Hematopoietic multipotent progenitor cell (in vitro differentiated cells): ENCODE measurements at regions not wholly inside any gene's neighbourhood (a gene's known extent, or its start where the extent isn't known, plus 50 kb on each side); places are given as distances from the start of the nearest gene placed in this dataset.

Experiments
- DNase-seq, 3 donors: peaks; one replicate each; pipeline ENCODE4 v3.0.0-alpha.2; 2011 to 2015; ENCODE audit warnings: low read depth in 2 of 3, low spot score in 2 of 3

GRCh38 chr2:8619071-8619470 lies 62.8 kb upstream of the ID2 start:
- DNase-seq = no peak

- no peak for DNase-seq
Observed at GRCh38 chr2:8620611-8621382, 61.1 kb upstream of the ID2 start.

- DNase-seq = no peak
Observed at GRCh38 chr2:8622199-8622911, 59.5 kb upstream of the ID2 start.

- DNase-seq = no peak
Observed at GRCh38 chr2:8622924-8623465, 58.9 kb upstream of the ID2 start.

- DNase-seq = no peak
Observed at GRCh38 chr2:8623576-8623957, 58.3 kb upstream of the ID2 start.

- no peak for DNase-seq
Observed at GRCh38 chr2:8623958-8624591, 57.8 kb upstream of the ID2 start.

GRCh38 chr2:8624855-8625398 lies 56.9 kb upstream of the ID2 start:
- DNase-seq = no peak

GRCh38 chr2:8625399-8626300 lies 56.2 kb upstream of the ID2 start:
- no peak for DNase-seq

- DNase-seq = no peak
Observed at GRCh38 chr2:8626572-8626971, 55.3 kb upstream of the ID2 start.

- no peak for DNase-seq
Observed at GRCh38 chr2:8627019-8627691, 54.7 kb upstream of the ID2 start.

- no peak for DNase-seq
Observed at GRCh38 chr2:8627692-8628085, 54.2 kb upstream of the ID2 start.

GRCh38 chr2:8628179-8628865 lies 53.5 kb upstream of the ID2 start:
- no peak for DNase-seq

- DNase-seq = no peak
Observed at GRCh38 chr2:8628866-8629209, 53.0 kb upstream of the ID2 start.

- no peak for DNase-seq
Observed at GRCh38 chr2:8629402-8629801, 52.5 kb upstream of the ID2 start.

GRCh38 chr2:8630676-8631464 lies 51.0 kb upstream of the ID2 start:
- no peak for DNase-seq

- no peak for DNase-seq
Observed at GRCh38 chr2:8631465-8632005, 50.3 kb upstream of the ID2 start.
